ENCODE measurements at regions not wholly inside any gene's neighbourhood (a gene's known extent, or its start where the extent isn't known, plus 50 kb on each side); places are given as distances from the start of the nearest gene placed in this dataset.

DNA sequence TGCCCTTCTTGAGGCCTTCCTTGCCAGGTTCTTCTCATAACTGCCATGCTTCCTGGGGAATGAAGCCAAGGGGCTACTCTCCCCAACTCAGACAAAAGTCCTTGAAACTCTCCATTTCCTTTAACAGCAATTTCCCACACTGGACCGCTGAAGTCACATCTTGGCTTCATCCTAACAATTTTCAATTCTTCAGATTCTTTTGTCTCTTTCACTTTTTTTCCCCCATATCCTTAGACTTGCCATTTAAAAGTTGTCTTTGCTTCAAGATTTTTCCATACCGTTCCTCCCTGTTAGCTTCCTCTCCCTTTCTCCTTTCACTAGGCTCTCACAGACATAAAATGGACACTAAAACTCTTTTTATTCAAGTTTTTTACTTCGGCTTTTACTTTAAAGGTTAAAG, 93.1 kb upstream of the ITGA1 start:
- TF ChIP-seq, protein P1, sequence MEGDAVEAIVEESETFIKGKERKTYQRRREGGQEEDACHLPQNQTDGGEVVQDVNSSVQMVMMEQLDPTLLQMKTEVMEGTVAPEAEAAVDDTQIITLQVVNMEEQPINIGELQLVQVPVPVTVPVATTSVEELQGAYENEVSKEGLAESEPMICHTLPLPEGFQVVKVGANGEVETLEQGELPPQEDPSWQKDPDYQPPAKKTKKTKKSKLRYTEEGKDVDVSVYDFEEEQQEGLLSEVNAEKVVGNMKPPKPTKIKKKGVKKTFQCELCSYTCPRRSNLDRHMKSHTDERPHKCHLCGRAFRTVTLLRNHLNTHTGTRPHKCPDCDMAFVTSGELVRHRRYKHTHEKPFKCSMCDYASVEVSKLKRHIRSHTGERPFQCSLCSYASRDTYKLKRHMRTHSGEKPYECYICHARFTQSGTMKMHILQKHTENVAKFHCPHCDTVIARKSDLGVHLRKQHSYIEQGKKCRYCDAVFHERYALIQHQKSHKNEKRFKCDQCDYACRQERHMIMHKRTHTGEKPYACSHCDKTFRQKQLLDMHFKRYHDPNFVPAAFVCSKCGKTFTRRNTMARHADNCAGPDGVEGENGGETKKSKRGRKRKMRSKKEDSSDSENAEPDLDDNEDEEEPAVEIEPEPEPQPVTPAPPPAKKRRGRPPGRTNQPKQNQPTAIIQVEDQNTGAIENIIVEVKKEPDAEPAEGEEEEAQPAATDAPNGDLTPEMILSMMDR (IDR thresholded peaks at IDR 0.05; ENCODE audit: poor library complexity), result no peak
- TF ChIP-seq EZH2 (IDR thresholded peaks at IDR 0.05; ENCODE audit: borderline replicate concordance) (no peak), EZH2phosphoT487 (IDR thresholded peaks at IDR 0.05; ENCODE audit: low read depth, severe bottlenecking, unreplicated experiment) (no peak)

Data from hepatocyte (in vitro differentiated cells).